HCT116 (cell line): ENCODE measurements at regions not wholly inside any gene's neighbourhood (a gene's known extent, or its start where the extent isn't known, plus 50 kb on each side); places are given as distances from the start of the nearest gene placed in this dataset.

Source experiments
- EZH2 ChIP-seq: fragments of 200-600 bp; sonication (generic); IDR thresholded peaks from 2 replicates; pipeline ENCODE4 v1.6.1; 2017; ENCODE audit warnings: antibody characterized with exemption, mixed run types
- EZH2phosphoT487 ChIP-seq: fragments of 200-600 bp; IDR thresholded peaks from 2 replicates; pipeline ENCODE4 v1.6.1; 2018; ENCODE audit warnings: antibody characterized with exemption, borderline replicate concordance
- POLR2A ChIP-seq: IDR thresholded peaks from 2 replicates; pipeline ENCODE4 v1.7.0; 2011; ENCODE audit warnings: borderline replicate concordance; ENCODE audit not compliant: insufficient read depth, insufficient read length; ENCODE audit errors: extremely low read depth
- POLR2AphosphoS5 ChIP-seq: IDR thresholded peaks from 2 replicates; pipeline ENCODE4 v1.6.1; 2011; ENCODE audit warnings: mild to moderate bottlenecking, low read depth, low read length, moderate library complexity
- ZFX ChIP-seq: fragments of 450-650 bp; IDR thresholded peaks from 2 replicates; pipeline ENCODE4 v1.6.1; 2017
- TF ChIP-seq, protein P1 (sequence below), 3 experiments: fragments of 200-600 bp in 1 of 3; sonication (generic) in 1 of 3; IDR thresholded peaks in 2 of 3; conservative IDR thresholded peaks in 1 of 3; 2 replicates each; pipeline ENCODE4 v1.5.1; 2012 to 2017; ENCODE audit warnings: low read depth in 2 of 3, low read length in 2 of 3, antibody characterized with exemption in 1 of 3, borderline replicate concordance in 1 of 3, control low read depth in 1 of 3, mild to moderate bottlenecking in 1 of 3, mixed read lengths in 1 of 3, mixed run types in 1 of 3, moderate library complexity in 1 of 3; ENCODE audit not compliant: insufficient read depth in 1 of 3

DNA sequence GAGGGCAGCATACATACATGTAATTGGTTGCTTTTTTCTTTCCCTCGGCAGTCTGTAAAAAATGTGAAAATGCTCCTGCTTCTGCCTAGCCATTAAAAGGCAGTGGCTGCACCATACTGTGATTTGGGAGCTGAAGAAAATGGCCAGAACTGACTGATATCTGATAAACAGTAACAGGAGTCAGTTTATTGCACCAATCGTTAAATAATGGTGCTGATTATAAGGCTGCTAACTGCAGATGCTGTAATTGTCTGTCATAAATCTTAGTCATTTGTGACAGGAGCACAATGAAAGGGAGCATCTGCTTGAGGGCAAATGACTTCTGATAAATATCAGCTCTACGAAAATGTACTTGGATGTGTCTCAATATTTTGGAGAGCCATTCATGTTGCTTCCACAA lies 263.1 kb upstream of the DNAJC19 start:
- no peak for TF ChIP-seq EZH2
- TF ChIP-seq POLR2AphosphoS5, result no peak
- no peak for TF ChIP-seq POLR2A
- TF ChIP-seq EZH2phosphoT487, result no peak
- no peak for TF ChIP-seq ZFX
- TF ChIP-seq, protein P1, sequence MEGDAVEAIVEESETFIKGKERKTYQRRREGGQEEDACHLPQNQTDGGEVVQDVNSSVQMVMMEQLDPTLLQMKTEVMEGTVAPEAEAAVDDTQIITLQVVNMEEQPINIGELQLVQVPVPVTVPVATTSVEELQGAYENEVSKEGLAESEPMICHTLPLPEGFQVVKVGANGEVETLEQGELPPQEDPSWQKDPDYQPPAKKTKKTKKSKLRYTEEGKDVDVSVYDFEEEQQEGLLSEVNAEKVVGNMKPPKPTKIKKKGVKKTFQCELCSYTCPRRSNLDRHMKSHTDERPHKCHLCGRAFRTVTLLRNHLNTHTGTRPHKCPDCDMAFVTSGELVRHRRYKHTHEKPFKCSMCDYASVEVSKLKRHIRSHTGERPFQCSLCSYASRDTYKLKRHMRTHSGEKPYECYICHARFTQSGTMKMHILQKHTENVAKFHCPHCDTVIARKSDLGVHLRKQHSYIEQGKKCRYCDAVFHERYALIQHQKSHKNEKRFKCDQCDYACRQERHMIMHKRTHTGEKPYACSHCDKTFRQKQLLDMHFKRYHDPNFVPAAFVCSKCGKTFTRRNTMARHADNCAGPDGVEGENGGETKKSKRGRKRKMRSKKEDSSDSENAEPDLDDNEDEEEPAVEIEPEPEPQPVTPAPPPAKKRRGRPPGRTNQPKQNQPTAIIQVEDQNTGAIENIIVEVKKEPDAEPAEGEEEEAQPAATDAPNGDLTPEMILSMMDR (IDR thresholded peaks at IDR 0.05 in 2 of 3, conservative IDR thresholded peaks at IDR 0.05 in 1 of 3; ENCODE audit: borderline replicate concordance in 1 of 3, insufficient read depth in 1 of 3, low read depth in 2 of 3, low read length in 2 of 3), result no peak
